Esophagus squamous epithelium (tissue), 5 donors: ENCODE measurements at regions not wholly inside any gene's neighbourhood (a gene's known extent, or its start where the extent isn't known, plus 50 kb on each side); places are given as distances from the start of the nearest gene placed in this dataset.

Experiments used
- DNase-seq: peaks from one replicate; lab custom pipeline; 2025; lab: John Stamatoyannopoulos, UW
- H3K27ac ChIP-seq, 4 donors: fragments of 200-600 bp; sonication (generic); one replicate each; pipeline ENCODE4 v1.5.1; 2016 to 2019; ENCODE audit warnings: mild to moderate bottlenecking in 1 of 4
- H3K27me3 ChIP-seq, 4 donors: fragments of 200-600 bp; sonication (generic); 1 replicate in 3 of 4; 2 replicates in 1 of 4; pipeline versions ENCODE4 v1.5.1 to v1.6.0; 2017 to 2021; ENCODE audit warnings: antibody characterized with exemption in 1 of 4
- H3K36me3 ChIP-seq, 3 donors: fragments of 200-600 bp; sonication (generic); one replicate each; pipeline ENCODE4 v1.5.1; 2016 to 2019
- H3K4me1 ChIP-seq, 3 donors: fragments of 200-600 bp; sonication (generic); one replicate each; pipeline ENCODE4 v1.5.1; 2017 to 2019
- H3K4me3 ChIP-seq, 4 donors: fragments of 200-600 bp; sonication (generic); 1 replicate in 3 of 4; 2 replicates in 1 of 4; pipeline ENCODE4 v1.5.1; 2016 to 2019; ENCODE audit warnings: mild to moderate bottlenecking in 2 of 4, moderate library complexity in 1 of 4
- H3K9me3 ChIP-seq, 3 donors: fragments of 200-600 bp; sonication (generic); one replicate each; pipeline ENCODE4 v1.5.1; 2016 to 2019
- POLR2A ChIP-seq, 4 donors: fragments of 450-650 bp; IDR thresholded peaks; one replicate each; pipeline ENCODE4 v1.6.1; 2017; ENCODE audit warnings: antibody characterized with exemption in 4 of 4, mild to moderate bottlenecking in 4 of 4, moderate library complexity in 3 of 4
- WGBS, 2 donors: methylation state at CpG; one replicate each; pipeline ENCODE4 v1.1.5; 2018; 5-methylcytosine and 5-hydroxymethylcytosine counted together
- intact Hi-C: fragments of 100-400 bp; cut with DNase I; formaldehyde crosslinking; loops from one replicate; pipeline ENCODE4 v1.15.0; 2022
- TF ChIP-seq, protein P1 (sequence below), 6 experiments: fragments of 450-650 bp in 4 of 6; fragments of 200-600 bp in 2 of 6; sonication (generic) in 2 of 6; IDR thresholded peaks; one replicate each; pipeline ENCODE4 v1.5.1; 2016 to 2019; ENCODE audit warnings: antibody characterized with exemption in 6 of 6, mild to moderate bottlenecking in 4 of 6, moderate library complexity in 4 of 6
- donor health status: DM: yes; HTN: yes; CAD: no.

DNA sequence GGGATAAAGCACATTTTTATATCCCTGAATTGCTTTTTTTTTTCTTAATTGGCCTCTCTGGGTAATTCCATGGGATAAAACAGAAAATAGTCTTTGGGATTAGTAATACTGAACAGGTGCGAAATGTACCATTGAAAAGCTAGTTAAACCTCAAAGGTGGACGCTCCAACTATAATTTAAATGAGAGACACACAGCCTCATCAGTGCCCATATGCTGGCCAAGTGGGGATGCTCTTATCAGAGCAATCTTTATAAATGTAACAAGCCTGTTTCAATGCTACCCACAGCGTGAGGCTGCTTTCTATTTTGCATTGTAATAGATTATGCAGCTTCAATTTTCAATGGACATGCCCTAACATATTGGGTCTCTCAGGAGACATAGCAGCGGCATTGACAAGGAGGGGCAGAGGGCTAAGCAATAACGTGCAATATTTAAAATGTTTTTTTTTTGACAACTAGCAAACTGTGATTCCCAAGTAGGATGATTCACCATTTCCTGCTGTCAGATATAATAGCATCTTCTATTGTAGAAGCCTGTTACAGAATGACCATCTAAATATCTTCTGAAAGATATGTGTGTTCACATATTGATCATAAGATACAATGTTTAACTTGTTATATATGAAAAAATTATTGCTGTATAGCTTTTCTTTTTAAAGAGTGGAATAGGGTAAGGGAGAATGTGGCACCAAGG is 91.3 kb upstream of the BET1 start:
- Histone ChIP-seq H3K36me3 (no peaks in the 10 kb centered on the region), H3K27ac (no peak overlapping the region), H3K9me3 (no peaks in the 10 kb centered on the region), H3K27me3 (no peaks in the 10 kb centered on the region), H3K4me3 (no peak overlapping the region), H3K4me1 (no peaks in the 10 kb centered on the region)
- DNase-seq, result no peak
- intact Hi-C loops, result no loop called here
- no peak for TF ChIP-seq POLR2A (IDR thresholded peaks at IDR 0.05)
- WGBS, 2 donors, result 55 to 71% methylated on average over 5 of the region's 5 CpGs

DNA sequence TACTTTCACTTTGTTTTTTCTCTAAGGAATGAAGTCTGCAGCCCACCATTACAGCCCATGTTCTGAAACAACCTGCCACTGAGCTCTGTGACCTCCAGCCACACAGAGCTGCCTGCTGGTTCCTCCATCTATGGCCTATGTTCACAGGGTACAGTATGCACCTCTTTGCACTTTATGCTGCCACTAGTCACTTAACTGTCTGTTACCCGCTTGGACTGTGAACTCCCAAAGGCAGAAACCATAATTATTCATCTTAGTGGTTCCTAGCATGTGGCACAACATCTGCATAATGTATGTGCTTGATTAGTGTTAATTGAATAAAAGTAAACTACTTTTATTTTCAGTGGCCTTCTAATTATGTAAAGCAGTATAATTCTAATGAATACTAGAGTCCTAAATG is 95.5 kb upstream of the BET1 start:
- H3K4me1 ChIP-seq, result no peaks in the 10 kb centered on the region
- DNase-seq, result no peak
- H3K4me3 ChIP-seq, result no peak overlapping the region
- TF ChIP-seq, protein P1, sequence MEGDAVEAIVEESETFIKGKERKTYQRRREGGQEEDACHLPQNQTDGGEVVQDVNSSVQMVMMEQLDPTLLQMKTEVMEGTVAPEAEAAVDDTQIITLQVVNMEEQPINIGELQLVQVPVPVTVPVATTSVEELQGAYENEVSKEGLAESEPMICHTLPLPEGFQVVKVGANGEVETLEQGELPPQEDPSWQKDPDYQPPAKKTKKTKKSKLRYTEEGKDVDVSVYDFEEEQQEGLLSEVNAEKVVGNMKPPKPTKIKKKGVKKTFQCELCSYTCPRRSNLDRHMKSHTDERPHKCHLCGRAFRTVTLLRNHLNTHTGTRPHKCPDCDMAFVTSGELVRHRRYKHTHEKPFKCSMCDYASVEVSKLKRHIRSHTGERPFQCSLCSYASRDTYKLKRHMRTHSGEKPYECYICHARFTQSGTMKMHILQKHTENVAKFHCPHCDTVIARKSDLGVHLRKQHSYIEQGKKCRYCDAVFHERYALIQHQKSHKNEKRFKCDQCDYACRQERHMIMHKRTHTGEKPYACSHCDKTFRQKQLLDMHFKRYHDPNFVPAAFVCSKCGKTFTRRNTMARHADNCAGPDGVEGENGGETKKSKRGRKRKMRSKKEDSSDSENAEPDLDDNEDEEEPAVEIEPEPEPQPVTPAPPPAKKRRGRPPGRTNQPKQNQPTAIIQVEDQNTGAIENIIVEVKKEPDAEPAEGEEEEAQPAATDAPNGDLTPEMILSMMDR (IDR thresholded peaks at IDR 0.05), result no peak
- TF ChIP-seq POLR2A (IDR thresholded peaks at IDR 0.05), result no peak
- no peak overlapping the region for H3K27ac ChIP-seq
- WGBS, 2 donors, result 59 to 82% methylated on average over 1 of the region's 1 CpG
- no peaks in the 10 kb centered on the region for H3K27me3 ChIP-seq
- peaks cover 0 to 8% (median 0%) of the 10 kb centered on the region in 3 donors for H3K9me3 ChIP-seq
- no peaks in the 10 kb centered on the region for H3K36me3 ChIP-seq
- intact Hi-C loops, result no loop called here

DNA sequence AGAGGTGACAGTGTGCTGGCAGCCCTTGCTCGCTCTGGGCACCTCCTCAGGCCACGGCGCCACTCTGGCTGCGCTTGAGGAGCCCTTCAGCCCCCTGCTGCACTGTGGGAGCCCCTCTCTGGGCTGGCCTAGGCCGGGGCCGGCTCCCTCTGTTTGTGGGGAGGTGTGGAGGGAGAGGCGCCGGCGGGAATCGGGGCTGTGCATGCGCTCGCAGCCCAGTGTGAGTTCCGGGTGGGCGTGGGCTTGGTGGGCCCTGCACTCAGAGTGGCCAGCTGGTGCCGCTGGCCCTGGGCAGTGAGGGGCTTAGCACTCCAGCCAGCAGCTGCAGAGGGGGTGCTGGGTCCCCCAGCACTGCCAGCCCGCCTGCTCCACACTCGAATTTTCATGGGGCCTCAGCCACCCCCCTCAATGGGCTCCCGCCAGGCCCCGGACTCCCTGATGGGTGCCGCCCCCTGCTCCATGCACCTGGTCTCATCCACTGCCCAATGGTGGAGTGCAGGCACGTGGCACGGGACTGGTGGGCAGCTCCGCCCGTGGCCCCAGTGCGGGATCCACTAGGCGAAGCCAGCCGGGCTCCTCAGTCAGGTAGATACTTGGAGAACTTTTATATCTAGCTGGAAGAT is 96.7 kb upstream of the BET1 start:
- Histone ChIP-seq H3K36me3 (no peaks in the 10 kb centered on the region), H3K4me3 (no peak overlapping the region), H3K4me1 (no peaks in the 10 kb centered on the region), H3K27me3 (no peaks in the 10 kb centered on the region), H3K9me3 (peaks cover 0 to 8% (median 0%) of the 10 kb centered on the region in 3 donors), H3K27ac (no peak overlapping the region)
- no peak for DNase-seq
- WGBS, 2 donors, result 82 to 93% methylated on average over 4 of the region's 27 CpGs
- TF ChIP-seq, protein P1 (IDR thresholded peaks at IDR 0.05), result no peak
- no peak for TF ChIP-seq POLR2A (IDR thresholded peaks at IDR 0.05)
- intact Hi-C loops, result no loop called here

DNA sequence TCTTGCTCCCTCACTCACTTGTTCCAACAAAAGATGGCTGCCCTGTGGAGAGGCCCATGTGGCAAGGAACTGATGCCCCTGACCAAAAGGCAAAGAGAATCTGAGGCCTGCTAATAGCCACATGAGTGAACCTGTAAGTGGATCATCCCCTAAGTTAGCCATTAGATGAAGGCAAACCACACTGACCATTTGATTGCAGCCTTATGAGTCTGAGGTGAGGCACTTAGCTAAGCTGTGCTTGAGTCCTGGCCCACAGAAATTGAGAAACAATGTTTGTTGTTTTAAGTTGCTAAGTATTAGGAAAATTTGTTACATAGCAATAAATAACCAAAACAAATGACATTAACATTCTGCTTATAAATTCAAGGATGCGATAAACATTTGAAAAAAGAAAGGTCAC is 100.1 kb upstream of the BET1 start:
- Histone ChIP-seq H3K4me3 (no peak overlapping the region), H3K36me3 (no peaks in the 10 kb centered on the region), H3K9me3 (peaks cover 0 to 8% (median 0%) of the 10 kb centered on the region in 3 donors), H3K4me1 (no peaks in the 10 kb centered on the region), H3K27me3 (no peaks in the 10 kb centered on the region), H3K27ac (no peak overlapping the region)
- intact Hi-C loops, result no loop called here
- no peak for DNase-seq
- no peak for TF ChIP-seq POLR2A (IDR thresholded peaks at IDR 0.05)
- TF ChIP-seq, protein P1 (IDR thresholded peaks at IDR 0.05), result no peak
- 86 to 92% methylated on average over 1 of the region's 1 CpG for WGBS, 2 donors

- intact Hi-C loops, result no loop called here
- Histone ChIP-seq H3K27ac (no peak overlapping the region), H3K9me3 (no peaks in the 10 kb centered on the region), H3K4me1 (no peaks in the 10 kb centered on the region), H3K4me3 (no peak overlapping the region), H3K36me3 (no peaks in the 10 kb centered on the region), H3K27me3 (no peaks in the 10 kb centered on the region)
- 88 to 98% methylated on average over 5 of the region's 5 CpGs for WGBS, 2 donors
- DNase-seq, result no peak
- TF ChIP-seq POLR2A (IDR thresholded peaks at IDR 0.05), result no peak
- TF ChIP-seq, protein P1 (IDR thresholded peaks at IDR 0.05), result no peak
These were observed 105.4 kb upstream of the BET1 start for GRCh38 chr7:94109556-94109955.
